Amniotic epithelial cell (primary cell): ENCODE measurements at regions not wholly inside any gene's neighbourhood (a gene's known extent, or its start where the extent isn't known, plus 50 kb on each side); places are given as distances from the start of the nearest gene placed in this dataset.
"Not testable (repeated sequence)": the region's sequence is repeated elsewhere in the genome, so short reads cannot be mapped to it uniquely, and the experiment has no call there.

Source experiments
- DNase-seq: peaks from one replicate; pipeline ENCODE4 v3.0.0-alpha.2; 2010; ENCODE audit warnings: low read depth

GRCh38 chr5:19064094-19064493, 923.9 kb downstream of the CDH18 start:
- no peak for DNase-seq

GRCh38 chr5:19067741-19068140, 920.3 kb downstream of the CDH18 start:
- DNase-seq: no peak

GRCh38 chr5:19098434-19098833, 889.6 kb downstream of the CDH18 start:
- no peak for DNase-seq

- no peak for DNase-seq
These were observed 888.8 kb downstream of the CDH18 start for GRCh38 chr5:19099195-19099594.

GRCh38 chr5:19104948-19105347, 883.1 kb downstream of the CDH18 start:
- DNase-seq: no peak

- no peak for DNase-seq
These were observed 865.1 kb downstream of the CDH18 start for GRCh38 chr5:19122923-19123322.

- DNase-seq: peak; percentile 15
These were observed 861.9 kb downstream of the CDH18 start for GRCh38 chr5:19125956-19126713.

GRCh38 chr5:19140276-19140675, 847.7 kb downstream of the CDH18 start:
- DNase-seq: no peak

- DNase-seq: not testable (repeated sequence)
These were observed 846.0 kb downstream of the CDH18 start for GRCh38 chr5:19141937-19142524.

GRCh38 chr5:19142713-19143414, 845.1 kb downstream of the CDH18 start:
- DNase-seq: not testable (repeated sequence)

- no peak for DNase-seq
These were observed 844.1 kb downstream of the CDH18 start for GRCh38 chr5:19143935-19144334.

- DNase-seq: no peak
These were observed 818.6 kb downstream of the CDH18 start for GRCh38 chr5:19169426-19169825.

GRCh38 chr5:19172926-19173470, 815.0 kb downstream of the CDH18 start:
- DNase-seq: no peak

- no peak for DNase-seq
These were observed 812.0 kb downstream of the CDH18 start for GRCh38 chr5:19175776-19176570.

- no peak for DNase-seq
These were observed 808.4 kb downstream of the CDH18 start for GRCh38 chr5:19179571-19179970.

GRCh38 chr5:19189176-19189575, 798.8 kb downstream of the CDH18 start:
- no peak for DNase-seq

GRCh38 chr5:19193631-19194030, 794.4 kb downstream of the CDH18 start:
- DNase-seq: no peak

- DNase-seq: no peak
These were observed 791.4 kb downstream of the CDH18 start for GRCh38 chr5:19196631-19197030.

- no peak for DNase-seq
These were observed 787.7 kb downstream of the CDH18 start for GRCh38 chr5:19200251-19200650.

GRCh38 chr5:19208397-19208796, 779.6 kb downstream of the CDH18 start:
- DNase-seq: no peak

- DNase-seq: no peak
These were observed 777.1 kb downstream of the CDH18 start for GRCh38 chr5:19210886-19211285.

- no peak for DNase-seq
These were observed 758.7 kb downstream of the CDH18 start for GRCh38 chr5:19229179-19229835.
